ENCODE measurements at regions not wholly inside any gene's neighbourhood (a gene's known extent, or its start where the extent isn't known, plus 50 kb on each side); places are given as distances from the start of the nearest gene placed in this dataset.

DNA sequence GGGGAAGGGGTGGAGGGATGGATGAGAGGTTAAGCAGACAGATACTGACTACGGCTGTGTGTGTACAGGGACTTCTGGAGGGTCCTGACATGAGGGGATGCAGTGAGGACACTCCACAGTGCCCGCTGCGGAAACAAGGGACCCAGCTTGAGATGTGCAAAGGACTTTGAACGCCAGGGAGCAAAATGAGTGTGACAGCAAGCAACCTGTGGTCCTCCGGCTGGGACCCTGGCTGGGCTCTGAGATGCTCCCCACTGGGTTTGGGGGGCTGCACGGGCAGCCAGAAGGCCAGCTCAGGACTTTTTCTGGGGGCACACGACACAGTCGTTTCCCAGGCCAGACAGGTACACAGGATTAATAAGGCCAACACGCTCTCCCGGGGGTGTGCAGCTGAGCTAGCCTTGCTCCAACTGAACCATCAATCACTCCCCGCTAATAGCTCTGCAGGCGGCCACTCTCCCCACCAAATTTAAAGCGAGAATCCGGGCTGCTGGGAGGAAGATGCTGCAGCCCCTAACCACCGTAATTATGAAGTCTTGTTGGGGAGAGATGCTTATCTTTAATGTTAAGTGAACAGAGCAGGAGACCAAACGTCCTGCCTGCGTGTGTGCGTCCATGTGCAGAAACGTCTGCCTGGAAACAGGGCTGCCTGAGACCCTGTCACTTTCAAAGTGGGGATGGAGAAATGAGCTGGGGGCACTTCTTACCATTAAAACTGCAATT, 51.6 kb upstream of the DLK1 start:
- DNase-seq: no peak

DNA sequence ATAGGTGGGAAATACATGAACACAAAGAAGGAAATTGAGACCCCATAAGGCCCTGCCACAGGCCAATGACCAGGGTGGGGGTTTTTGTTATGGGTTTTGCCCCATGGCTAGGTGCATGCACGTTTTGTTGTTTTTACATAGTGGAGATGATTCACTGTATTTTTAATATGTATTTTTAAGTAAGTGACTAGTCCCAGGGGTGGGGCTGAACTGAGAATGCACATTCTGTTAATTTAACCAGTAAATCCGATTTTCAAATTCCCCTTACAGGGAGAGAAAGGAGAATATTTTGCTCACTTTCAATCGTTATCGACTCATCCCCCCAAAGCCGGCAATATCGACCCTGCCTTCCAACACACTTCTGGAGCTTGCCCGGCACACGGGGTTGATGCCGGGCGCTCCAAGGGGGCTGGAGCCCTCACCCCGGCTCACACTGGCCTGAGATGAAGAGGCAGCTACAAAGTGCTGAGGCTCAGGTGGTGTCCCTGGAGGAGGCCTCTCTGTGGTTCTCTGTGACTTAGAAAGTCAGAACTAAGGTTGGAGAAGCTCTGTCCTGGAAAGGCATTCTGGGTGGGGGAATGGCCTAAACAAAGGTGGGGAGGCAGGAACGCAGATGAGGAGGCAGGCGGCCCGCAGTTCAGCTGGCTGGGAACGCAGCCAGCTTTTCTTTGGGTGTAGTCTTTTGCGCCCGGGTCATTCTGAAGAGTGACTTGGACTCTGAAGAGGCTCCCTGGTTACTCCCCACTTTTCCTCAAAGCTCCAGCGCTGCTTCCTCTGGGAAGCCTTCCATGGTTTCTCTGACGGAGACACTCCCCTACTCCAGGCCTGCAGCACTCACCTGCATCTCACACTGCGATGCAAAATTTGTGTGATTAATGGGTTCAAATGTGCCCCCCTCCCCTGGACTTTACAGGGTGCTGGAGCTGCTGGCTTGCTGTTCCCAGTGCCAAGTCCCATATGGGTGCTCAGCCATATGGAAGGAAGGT, 50.7 kb upstream of the DLK1 start:
- no peak for DNase-seq

Measured in stimulated activated CD4-positive, alpha-beta T cell treated with anti-CD3 and anti-CD28 coated beads, Interleukin-2, amount 100 ng/mL, for 48 hours (primary cell).